MCF 10A (cell line): ENCODE measurements at regions not wholly inside any gene's neighbourhood (a gene's known extent, or its start where the extent isn't known, plus 50 kb on each side); places are given as distances from the start of the nearest gene placed in this dataset.

ENCODE experiments used
- BruUV-seq: library from RNA; stranded (reverse); fragments of 400-500 nt; replicated peaks from 2 replicates; lab custom pipeline; 2021; lab: Mats Ljungman, UMichigan
- CTCF ChIA-PET: fragments of 300-600 bp; sonication (Branson Sonifier 250); formaldehyde crosslinking; extraction: SDS; loops from one replicate; lab custom pipeline; 2021; ENCODE audit warnings: antibody characterized with exemption, inconsistent platforms; lab: Yijun Ruan, JAX
- POLR2A ChIA-PET: fragments of 300-600, 350-650 bp; sonication (Branson Sonifier 250); formaldehyde crosslinking; extraction: SDS; loops from one replicate; lab custom pipeline; 2020; ENCODE audit warnings: antibody characterized with exemption, inconsistent platforms; lab: Yijun Ruan, JAX
- DNase-seq: peaks from one replicate; pipeline ENCODE4 v3.0.0-alpha.2; 2018; ENCODE audit not compliant: unreplicated experiment
- H3K27ac Mint-ChIP-seq: one replicate; pipeline ENCODE4 v1.8.0; 2022; ENCODE audit warnings: mild to moderate bottlenecking, low read depth, mixed read lengths; ENCODE audit not compliant: unreplicated experiment
- H3K27me3 Mint-ChIP-seq: one replicate; pipeline ENCODE4 v1.8.0; 2022; ENCODE audit warnings: mixed read lengths; ENCODE audit not compliant: insufficient read depth, unreplicated experiment
- H3K36me3 Mint-ChIP-seq: one replicate; pipeline ENCODE4 v1.8.0; 2022; ENCODE audit warnings: mild to moderate bottlenecking, moderate library complexity, mixed read lengths; ENCODE audit not compliant: insufficient read depth, unreplicated experiment
- H3K4me1 Mint-ChIP-seq: one replicate; pipeline ENCODE4 v1.8.0; 2022; ENCODE audit warnings: mixed read lengths; ENCODE audit not compliant: insufficient read depth, unreplicated experiment
- H3K4me3 Mint-ChIP-seq: one replicate; pipeline ENCODE4 v1.8.0; 2022; ENCODE audit warnings: mild to moderate bottlenecking, moderate library complexity, mixed read lengths; ENCODE audit not compliant: unreplicated experiment
- H3K9me3 Mint-ChIP-seq: one replicate; pipeline ENCODE4 v1.8.0; 2022; ENCODE audit warnings: mixed read lengths; ENCODE audit not compliant: unreplicated experiment
- CTCF ChIP-seq: fragments of 200-600 bp; IDR thresholded peaks from one replicate; pipeline ENCODE4 v1.8.0; 2022; ENCODE audit warnings: antibody characterized with exemption, mild to moderate bottlenecking; ENCODE audit not compliant: unreplicated experiment
- intact Hi-C: fragments of 100-400 bp; cut with micrococcal nuclease; formaldehyde crosslinking; loops from 2 replicates; pipeline ENCODE4 v1.14.1; 2022

- CTCF ChIA-PET, result interaction anchor here (0.7 to 1.7 kb wide), 4 partner anchors 8 to 496 kb away, joined by 4 to 6 read pairs (median 4); no protein-coding TSS in a partner anchor
- Mint-ChIP-seq H3K4me1 (peaks cover 32% of the 10 kb centered on the region), H3K9me3 (no peaks in the 10 kb centered on the region), H3K27me3 (no peaks in the 10 kb centered on the region), H3K36me3 (no peaks in the 10 kb centered on the region), H3K27ac (no peak overlapping the region), H3K4me3 (no peak overlapping the region)
- no TSS peak for BruUV-seq
- no peak for DNase-seq
- POLR2A ChIA-PET, result interaction anchor here (1.6 to 9.8 kb wide), 3 partner anchors 10 to 100 kb away, joined by 9 to 182 read pairs (median 108); no protein-coding TSS in a partner anchor
- no peak for TF ChIP-seq CTCF
- intact Hi-C loops, result loop anchor here (10.0 kb wide), 1 partner anchor 354 kb away; no protein-coding TSS in a partner anchor
Observed at GRCh38 chr5:143498821-143499220, 95.3 kb upstream of the NR3C1 start.

- Mint-ChIP-seq H3K4me1 (peaks cover 34% of the 10 kb centered on the region), H3K9me3 (no peaks in the 10 kb centered on the region), H3K27ac (no peak overlapping the region), H3K36me3 (no peaks in the 10 kb centered on the region), H3K27me3 (no peaks in the 10 kb centered on the region), H3K4me3 (no peak overlapping the region)
- no peak for TF ChIP-seq CTCF
- ChIA-PET POLR2A (interaction anchor here (0.6 to 9.8 kb wide), 4 partner anchors 11 to 330 kb away, joined by 3 to 182 read pairs (median 58); no protein-coding TSS in a partner anchor), CTCF (interaction anchor here (0.6 to 1.7 kb wide), 6 partner anchors 93 to 813 kb away, joined by 3 to 7 read pairs (median 4); partner anchors contain the start of gene NR3C1)
- intact Hi-C loops, result loop anchor here (10.0 kb wide), 1 partner anchor 353 kb away; no protein-coding TSS in a partner anchor
- no TSS peak for BruUV-seq
- DNase-seq, result no peak
Observed at GRCh38 chr5:143497749-143498148, 94.3 kb upstream of the NR3C1 start.

GRCh38 chr5:143496943-143497342 lies 93.5 kb upstream of the NR3C1 start:
- peaks cover 35% of the 10 kb centered on the region for H3K4me1 Mint-ChIP-seq
- ChIA-PET CTCF (interaction anchor here (0.6 to 1.6 kb wide), 8 partner anchors 9 to 433 kb away, joined by 3 to 7 read pairs (median 4); partner anchors contain the start of gene NR3C1), POLR2A (interaction anchor here (0.8 to 9.8 kb wide), 8 partner anchors 12 to 674 kb away, joined by 3 to 182 read pairs (median 20); partner anchors contain the start of genes KCTD16, NR3C1 and YIPF5)
- no peaks in the 10 kb centered on the region for H3K36me3 Mint-ChIP-seq
- no peak overlapping the region for H3K4me3 Mint-ChIP-seq
- no peak for TF ChIP-seq CTCF
- no peaks in the 10 kb centered on the region for H3K27me3 Mint-ChIP-seq
- intact Hi-C loops, result loop anchor here (10.0 kb wide), 1 partner anchor 352 kb away; no protein-coding TSS in a partner anchor
- DNase-seq, result no peak
- H3K9me3 Mint-ChIP-seq, result no peaks in the 10 kb centered on the region
- no TSS peak for BruUV-seq
- peak overlapping the region; percentile 82 for H3K27ac Mint-ChIP-seq

GRCh38 chr5:143495821-143496275 lies 92.4 kb upstream of the NR3C1 start:
- H3K27ac Mint-ChIP-seq, result peak overlapping the region; percentile 82

More at GRCh38 chr5:143495821-143496275, 92.4 kb upstream of the NR3C1 start:
- peak overlapping the region; percentile 45 for H3K4me3 Mint-ChIP-seq
- intact Hi-C loops, result loop anchor here (10.0 kb wide), 1 partner anchor 351 kb away; no protein-coding TSS in a partner anchor
- BruUV-seq, result no TSS peak
- no peak for TF ChIP-seq CTCF
- ChIA-PET POLR2A (interaction anchor here (0.6 to 9.8 kb wide), 48 partner anchors 13 to 675 kb away, joined by 3 to 182 read pairs (median 4); partner anchors contain the start of genes KCTD16, NR3C1 and YIPF5), CTCF (interaction anchor here (0.6 to 2.7 kb wide), 10 partner anchors 12 to 355 kb away, joined by 3 to 16 read pairs (median 4); partner anchors contain the start of gene NR3C1)
- peaks cover 46% of the 10 kb centered on the region for H3K4me1 Mint-ChIP-seq
- H3K9me3 Mint-ChIP-seq, result no peaks in the 10 kb centered on the region
- peak; percentile 100 for DNase-seq
- H3K36me3 Mint-ChIP-seq, result no peaks in the 10 kb centered on the region
- H3K27me3 Mint-ChIP-seq, result no peaks in the 10 kb centered on the region
